Sigmoid colon (tissue), 6 donors: ENCODE measurements at regions not wholly inside any gene's neighbourhood (a gene's known extent, or its start where the extent isn't known, plus 50 kb on each side); places are given as distances from the start of the nearest gene placed in this dataset.

Source experiments
- DNase-seq: peaks from one replicate; pipeline ENCODE4 v3.0.0-alpha.2; 2019
- H3K27ac ChIP-seq, 4 donors: fragments of 200-600 bp; sonication (generic); one replicate each; pipeline ENCODE4 v1.5.1; 2016 to 2019; ENCODE audit warnings: mild to moderate bottlenecking in 1 of 4
- H3K27me3 ChIP-seq, 3 donors: fragments of 200-600 bp; sonication (generic); one replicate each; pipeline ENCODE4 v1.5.1; 2019; ENCODE audit warnings: mild to moderate bottlenecking in 1 of 3
- H3K36me3 ChIP-seq, 4 donors: fragments of 200-600 bp; sonication (generic); one replicate each; pipeline ENCODE4 v1.5.1; 2016 to 2019
- H3K4me1 ChIP-seq, 4 donors: fragments of 200-600 bp; sonication (generic); one replicate each; pipeline ENCODE4 v1.5.1; 2017 to 2019
- H3K4me3 ChIP-seq, 4 donors: fragments of 200-600 bp; sonication (generic); one replicate each; pipeline ENCODE4 v1.5.1; 2017 to 2019; ENCODE audit warnings: mild to moderate bottlenecking in 2 of 4, moderate library complexity in 1 of 4
- H3K9me3 ChIP-seq, 4 donors: fragments of 200-600 bp in 3 of 4; sonication (generic) in 3 of 4; one replicate each; pipeline versions ENCODE4 v1.5.1 to v1.6.1; 2013 to 2019
- EP300 ChIP-seq, 4 donors: sonication (generic); formaldehyde crosslinking; IDR thresholded peaks; one replicate each; pipeline ENCODE4 v1.6.1; 2017; ENCODE audit warnings: antibody characterized with exemption in 4 of 4
- POLR2A ChIP-seq, 2 donors: fragments of 450-650 bp; IDR thresholded peaks; one replicate each; pipeline ENCODE4 v1.6.1; 2016; ENCODE audit warnings: antibody characterized with exemption in 2 of 2, mild to moderate bottlenecking in 2 of 2, moderate library complexity in 2 of 2
- POLR2AphosphoS5 ChIP-seq, 4 donors: sonication (generic); formaldehyde crosslinking; IDR thresholded peaks; one replicate each; pipeline ENCODE4 v1.6.1; 2017; ENCODE audit warnings: antibody characterized with exemption in 4 of 4
- WGBS, 2 donors: extraction: QIAGEN DNeasy Blood & Tissue Kit; methylation state at CpG; one replicate each; pipeline ENCODE4 v1.1.7; 2013; 5-methylcytosine and 5-hydroxymethylcytosine counted together
- intact Hi-C: fragments of 100-400 bp; cut with DNase I; formaldehyde crosslinking; loops from one replicate; pipeline ENCODE4 v1.15.1; 2023
- TF ChIP-seq, protein P1 (sequence below), 4 experiments: fragments of 450-650 bp in 3 of 4; fragments of 200-600 bp in 1 of 4; IDR thresholded peaks; one replicate each; pipeline ENCODE4 v1.5.1; 2016 to 2019; ENCODE audit warnings: antibody characterized with exemption in 4 of 4, mild to moderate bottlenecking in 3 of 4, moderate library complexity in 2 of 4
- donor health status: healthy with polysubstance abuse.
- donor health status: healthy.

- intact Hi-C loops: no loop called here
- H3K9me3 ChIP-seq: no peaks in the 10 kb centered on the region
- no peak for DNase-seq
- no peaks in the 10 kb centered on the region for H3K27me3 ChIP-seq
- no peaks in the 10 kb centered on the region for H3K4me1 ChIP-seq
- no peak for TF ChIP-seq EP300 (IDR thresholded peaks at IDR 0.05)
- TF ChIP-seq, protein P1, sequence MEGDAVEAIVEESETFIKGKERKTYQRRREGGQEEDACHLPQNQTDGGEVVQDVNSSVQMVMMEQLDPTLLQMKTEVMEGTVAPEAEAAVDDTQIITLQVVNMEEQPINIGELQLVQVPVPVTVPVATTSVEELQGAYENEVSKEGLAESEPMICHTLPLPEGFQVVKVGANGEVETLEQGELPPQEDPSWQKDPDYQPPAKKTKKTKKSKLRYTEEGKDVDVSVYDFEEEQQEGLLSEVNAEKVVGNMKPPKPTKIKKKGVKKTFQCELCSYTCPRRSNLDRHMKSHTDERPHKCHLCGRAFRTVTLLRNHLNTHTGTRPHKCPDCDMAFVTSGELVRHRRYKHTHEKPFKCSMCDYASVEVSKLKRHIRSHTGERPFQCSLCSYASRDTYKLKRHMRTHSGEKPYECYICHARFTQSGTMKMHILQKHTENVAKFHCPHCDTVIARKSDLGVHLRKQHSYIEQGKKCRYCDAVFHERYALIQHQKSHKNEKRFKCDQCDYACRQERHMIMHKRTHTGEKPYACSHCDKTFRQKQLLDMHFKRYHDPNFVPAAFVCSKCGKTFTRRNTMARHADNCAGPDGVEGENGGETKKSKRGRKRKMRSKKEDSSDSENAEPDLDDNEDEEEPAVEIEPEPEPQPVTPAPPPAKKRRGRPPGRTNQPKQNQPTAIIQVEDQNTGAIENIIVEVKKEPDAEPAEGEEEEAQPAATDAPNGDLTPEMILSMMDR (IDR thresholded peaks at IDR 0.05): no peak
- no peak for TF ChIP-seq POLR2AphosphoS5 (IDR thresholded peaks at IDR 0.05)
- TF ChIP-seq POLR2A (IDR thresholded peaks at IDR 0.05): no peak
- no peak overlapping the region for H3K4me3 ChIP-seq
- H3K36me3 ChIP-seq: no peaks in the 10 kb centered on the region
- 62 to 73% methylated on average over 5 of the region's 5 CpGs for WGBS, 2 donors
- H3K27ac ChIP-seq: no peak overlapping the region
Observed at GRCh38 chr4:35461931-35462659, 782.2 kb downstream of the ARAP2 start.

GRCh38 chr4:35463251-35463952 is 780.9 kb downstream of the ARAP2 start:
- H3K4me3 ChIP-seq: no peak overlapping the region
- no peaks in the 10 kb centered on the region for H3K36me3 ChIP-seq
- WGBS, 2 donors: 85 to 87% methylated on average over 19 of the region's 19 CpGs
- no peaks in the 10 kb centered on the region for H3K27me3 ChIP-seq
- TF ChIP-seq POLR2A (IDR thresholded peaks at IDR 0.05): no peak
- TF ChIP-seq, protein P1 (IDR thresholded peaks at IDR 0.05): no peak
- TF ChIP-seq POLR2AphosphoS5 (IDR thresholded peaks at IDR 0.05): no peak
- no peak for TF ChIP-seq EP300 (IDR thresholded peaks at IDR 0.05)
- no peak for DNase-seq
- H3K27ac ChIP-seq: no peak overlapping the region
- no peaks in the 10 kb centered on the region for H3K4me1 ChIP-seq
- H3K9me3 ChIP-seq: no peaks in the 10 kb centered on the region
- intact Hi-C loops: no loop called here

GRCh38 chr4:35464964-35465528 is 779.3 kb downstream of the ARAP2 start:
- Histone ChIP-seq H3K4me3 (no peak overlapping the region), H3K9me3 (no peaks in the 10 kb centered on the region), H3K27me3 (no peaks in the 10 kb centered on the region), H3K27ac (no peak overlapping the region), H3K4me1 (no peaks in the 10 kb centered on the region), H3K36me3 (no peaks in the 10 kb centered on the region)
- DNase-seq: no peak
- TF ChIP-seq EP300 (IDR thresholded peaks at IDR 0.05) (no peak), POLR2AphosphoS5 (IDR thresholded peaks at IDR 0.05) (no peak), POLR2A (IDR thresholded peaks at IDR 0.05) (no peak)
- TF ChIP-seq, protein P1 (IDR thresholded peaks at IDR 0.05): no peak
- intact Hi-C loops: no loop called here

DNA sequence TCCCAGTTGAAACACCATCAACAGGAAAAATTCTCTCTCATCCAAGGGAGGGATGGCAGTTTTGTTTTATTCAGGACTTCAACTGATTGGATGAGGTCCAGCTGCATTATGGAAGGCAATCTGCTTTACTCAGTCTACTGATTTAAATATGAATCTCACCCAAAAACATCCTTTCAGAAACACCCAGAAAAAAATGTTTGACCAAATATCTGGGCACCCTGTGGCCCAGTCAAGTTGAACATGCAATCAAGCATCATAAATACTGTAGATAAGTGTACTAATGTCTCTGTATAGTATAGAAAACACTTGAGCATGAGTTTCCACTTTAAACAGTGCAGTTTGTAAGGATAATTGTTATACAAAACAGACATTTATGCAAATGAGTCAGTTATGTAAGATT is 753.2 kb downstream of the ARAP2 start:
- no peaks in the 10 kb centered on the region for H3K4me1 ChIP-seq
- intact Hi-C loops: no loop called here
- H3K4me3 ChIP-seq: no peak overlapping the region
- TF ChIP-seq POLR2A (IDR thresholded peaks at IDR 0.05) (no peak), POLR2AphosphoS5 (IDR thresholded peaks at IDR 0.05) (no peak), EP300 (IDR thresholded peaks at IDR 0.05) (no peak)
- TF ChIP-seq, protein P1 (IDR thresholded peaks at IDR 0.05): no peak
- H3K27me3 ChIP-seq: no peaks in the 10 kb centered on the region
- DNase-seq: no peak
- H3K36me3 ChIP-seq: no peaks in the 10 kb centered on the region
- no peaks in the 10 kb centered on the region for H3K9me3 ChIP-seq
- no peak overlapping the region for H3K27ac ChIP-seq
